NCI-H510A (cell line): ENCODE measurements at regions not wholly inside any gene's neighbourhood (a gene's known extent, or its start where the extent isn't known, plus 50 kb on each side); places are given as distances from the start of the nearest gene placed in this dataset.

ENCODE experiments used
- DNase-seq: peaks from one replicate; lab custom pipeline; 2025; lab: John Stamatoyannopoulos, UW

- DNase-seq, result no peak
Measured at GRCh38 chr3:69439643-69440270, 53.9 kb upstream of the FRMD4B start.

GRCh38 chr3:69438476-69438875 is 52.6 kb upstream of the FRMD4B start:
- no peak for DNase-seq

- no peak for DNase-seq
Measured at GRCh38 chr3:69435274-69436265, 49.7 kb upstream of the FRMD4B start.
